GM23248 (cell line): ENCODE measurements at regions not wholly inside any gene's neighbourhood (a gene's known extent, or its start where the extent isn't known, plus 50 kb on each side); places are given as distances from the start of the nearest gene placed in this dataset.

Experiments
- EZH2 ChIP-seq: fragments of 200-600 bp; sonication (generic); IDR thresholded peaks from 2 replicates; pipeline ENCODE4 v1.6.1; 2018; ENCODE audit warnings: antibody characterized with exemption, mild to moderate bottlenecking; ENCODE audit not compliant: insufficient read depth, poor library complexity, severe bottlenecking
- EZH2phosphoT487 ChIP-seq: fragments of 200-600 bp; sonication (generic); IDR thresholded peaks from 2 replicates; pipeline ENCODE4 v1.6.1; 2018; ENCODE audit warnings: antibody characterized with exemption, moderate library complexity, mild to moderate bottlenecking, low read depth; ENCODE audit not compliant: insufficient read depth

DNA sequence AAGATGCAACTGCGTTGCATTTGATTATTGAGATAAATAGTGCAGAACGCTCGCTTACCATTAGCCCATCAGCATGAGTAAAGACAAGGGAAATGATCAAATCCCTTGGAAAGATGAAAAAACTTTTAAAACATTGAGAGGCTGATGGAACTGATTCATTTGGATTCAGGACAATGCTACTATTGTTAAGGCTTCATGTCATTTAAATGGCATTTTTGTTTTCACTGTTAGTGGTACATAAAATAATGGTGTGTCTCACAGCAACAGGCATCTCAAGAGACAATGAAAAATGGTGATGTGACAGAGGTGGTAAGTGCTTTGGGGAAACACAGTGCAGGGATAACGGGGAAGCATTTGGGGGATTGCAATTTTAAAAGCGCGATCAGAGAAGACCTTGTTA is 159.7 kb upstream of the KCNG1 start:
- TF ChIP-seq EZH2phosphoT487 (no peak), EZH2 (no peak)
